Endodermal cell (in vitro differentiated cells): ENCODE measurements at regions not wholly inside any gene's neighbourhood (a gene's known extent, or its start where the extent isn't known, plus 50 kb on each side); places are given as distances from the start of the nearest gene placed in this dataset.

Experiments used
- DNase-seq: peaks from one replicate; pipeline ENCODE4 v3.0.0-alpha.2; 2017
- H3K27ac ChIP-seq: 2 replicates; pipeline ENCODE4 v1.5.1; 2013; ENCODE audit warnings: mild to moderate bottlenecking, low read depth, low read length, moderate library complexity
- H3K27me3 ChIP-seq: 2 replicates; pipeline ENCODE4 v1.6.1; 2013; ENCODE audit warnings: mild to moderate bottlenecking, low read length, moderate library complexity; ENCODE audit not compliant: insufficient read depth, control insufficient read depth, poor library complexity, severe bottlenecking
- H3K36me3 ChIP-seq: 2 replicates; pipeline ENCODE4 v1.7.0; 2013; ENCODE audit warnings: mild to moderate bottlenecking, low read length, moderate library complexity; ENCODE audit not compliant: control insufficient read depth, insufficient read depth
- H3K4me1 ChIP-seq: one replicate; pipeline ENCODE4 v1.7.0; 2013; ENCODE audit warnings: low read length; ENCODE audit not compliant: control insufficient read depth, insufficient read depth
- H3K4me3 ChIP-seq: 2 replicates; pipeline ENCODE4 v1.5.1; 2013; ENCODE audit warnings: mild to moderate bottlenecking, low read length, moderate library complexity
- H3K9ac ChIP-seq: 2 replicates; pipeline ENCODE4 v1.6.1; 2013; ENCODE audit warnings: mild to moderate bottlenecking, low read length, moderate library complexity; ENCODE audit not compliant: poor library complexity, severe bottlenecking; ENCODE audit errors: extremely low read depth
- H3K9me3 ChIP-seq: 2 replicates; pipeline ENCODE4 v1.6.1; 2013; ENCODE audit warnings: mild to moderate bottlenecking, low read length, moderate library complexity; ENCODE audit not compliant: control insufficient read depth
- H3K27ac Mint-ChIP-seq: 2 replicates; pipeline ENCODE4 v1.8.0; 2020; ENCODE audit warnings: mixed read lengths
- H3K27me3 Mint-ChIP-seq: 2 replicates; pipeline ENCODE4 v1.8.0; 2021; ENCODE audit warnings: mild to moderate bottlenecking, mixed read lengths; ENCODE audit not compliant: insufficient read depth
- H3K36me3 Mint-ChIP-seq: 2 replicates; pipeline ENCODE4 v1.8.0; 2020; ENCODE audit warnings: low read depth, mixed read lengths
- H3K4me1 Mint-ChIP-seq: 2 replicates; pipeline ENCODE4 v1.8.0; 2020; ENCODE audit warnings: mixed read lengths
- H3K4me3 Mint-ChIP-seq: 2 replicates; pipeline ENCODE4 v1.8.0; 2020; ENCODE audit warnings: mild to moderate bottlenecking, moderate library complexity, mixed read lengths
- H3K9me3 Mint-ChIP-seq: 2 replicates; pipeline ENCODE4 v1.8.0; 2020; ENCODE audit warnings: mild to moderate bottlenecking, mixed read lengths
- CTCF ChIP-seq: fragments of 200-600 bp; sonication (generic); conservative IDR thresholded peaks from 2 replicates; pipeline ENCODE4 v1.5.0; 2021; ENCODE audit warnings: antibody characterized with exemption, mild to moderate bottlenecking
- WGBS, 2 experiments: methylation state at CpG; one replicate each; pipeline versions ENCODE4 v1.1.5 to v1.1.7; 2013; ENCODE audit warnings: missing lambda C conversion rate in 2 of 2, mixed read lengths in 1 of 2; ENCODE audit not compliant: insufficient coverage in 1 of 2, insufficient read length in 1 of 2; 5-methylcytosine and 5-hydroxymethylcytosine counted together

GRCh38 chr7:124649397-124650014 lies 116.1 kb downstream of the GPR37 start:
- Histone ChIP-seq H3K27me3 (no peaks in the 10 kb centered on the region), H3K9ac (no peak overlapping the region), H3K9me3 (no peaks in the 10 kb centered on the region), H3K4me3 (no peak overlapping the region), H3K36me3 (no peaks in the 10 kb centered on the region), H3K4me1 (no peaks in the 10 kb centered on the region), H3K27ac (no peak overlapping the region)
- Mint-ChIP-seq H3K27me3 (no peaks in the 10 kb centered on the region), H3K4me3 (no peak overlapping the region), H3K36me3 (no peaks in the 10 kb centered on the region), H3K27ac (no peak overlapping the region), H3K9me3 (no peaks in the 10 kb centered on the region), H3K4me1 (peaks cover 5% of the 10 kb centered on the region)
- TF ChIP-seq CTCF, result no peak
- WGBS, 2 experiments, result 91 to 100% methylated on average over 3 to 4 of the region's 4 CpGs
- no peak for DNase-seq

- TF ChIP-seq CTCF, result no peak
- Histone ChIP-seq H3K4me1 (no peaks in the 10 kb centered on the region), H3K27ac (no peak overlapping the region), H3K4me3 (no peak overlapping the region), H3K9me3 (no peaks in the 10 kb centered on the region), H3K36me3 (no peaks in the 10 kb centered on the region), H3K9ac (no peak overlapping the region), H3K27me3 (no peaks in the 10 kb centered on the region)
- Mint-ChIP-seq H3K9me3 (no peaks in the 10 kb centered on the region), H3K4me3 (no peak overlapping the region), H3K27ac (no peak overlapping the region), H3K27me3 (no peaks in the 10 kb centered on the region), H3K4me1 (peaks cover 5% of the 10 kb centered on the region), H3K36me3 (no peaks in the 10 kb centered on the region)
- DNase-seq, result no peak
Measured at GRCh38 chr7:124647630-124648306, 117.8 kb downstream of the GPR37 start.

- Mint-ChIP-seq H3K4me3 (no peak overlapping the region), H3K4me1 (peaks cover 6% of the 10 kb centered on the region)
Measured at GRCh38 chr7:124645704-124646103, 119.9 kb downstream of the GPR37 start.

More at GRCh38 chr7:124645704-124646103, 119.9 kb downstream of the GPR37 start:
- no peaks in the 10 kb centered on the region for H3K36me3 ChIP-seq
- H3K27me3 ChIP-seq, result no peaks in the 10 kb centered on the region
- H3K27me3 Mint-ChIP-seq, result no peaks in the 10 kb centered on the region
- H3K27ac ChIP-seq, result no peak overlapping the region
- no peaks in the 10 kb centered on the region for H3K9me3 Mint-ChIP-seq
- 88 to 100% methylated on average over 2 to 5 of the region's 5 CpGs for WGBS, 2 experiments
- no peak overlapping the region for H3K9ac ChIP-seq
- no peak overlapping the region for H3K27ac Mint-ChIP-seq
- peak; percentile 31 for TF ChIP-seq CTCF
- no peaks in the 10 kb centered on the region for H3K9me3 ChIP-seq
- DNase-seq, result no peak
- H3K4me1 ChIP-seq, result no peaks in the 10 kb centered on the region
- no peaks in the 10 kb centered on the region for H3K36me3 Mint-ChIP-seq
- H3K4me3 ChIP-seq, result no peak overlapping the region
